CD4-positive, alpha-beta T cell treated with Interleukin-6 at 100 ng/mL for 8 hours (primary cell): ENCODE measurements at regions not wholly inside any gene's neighbourhood (a gene's known extent, or its start where the extent isn't known, plus 50 kb on each side); places are given as distances from the start of the nearest gene placed in this dataset.

Source experiments
- DNase-seq: peaks from one replicate; pipeline ENCODE4 v3.0.0-alpha.2; 2020; ENCODE audit warnings: mixed read lengths, low spot score

- no peak for DNase-seq
These were observed 186.2 kb downstream of the NEDD1 start for GRCh38 chr12:97093187-97093683.

DNA sequence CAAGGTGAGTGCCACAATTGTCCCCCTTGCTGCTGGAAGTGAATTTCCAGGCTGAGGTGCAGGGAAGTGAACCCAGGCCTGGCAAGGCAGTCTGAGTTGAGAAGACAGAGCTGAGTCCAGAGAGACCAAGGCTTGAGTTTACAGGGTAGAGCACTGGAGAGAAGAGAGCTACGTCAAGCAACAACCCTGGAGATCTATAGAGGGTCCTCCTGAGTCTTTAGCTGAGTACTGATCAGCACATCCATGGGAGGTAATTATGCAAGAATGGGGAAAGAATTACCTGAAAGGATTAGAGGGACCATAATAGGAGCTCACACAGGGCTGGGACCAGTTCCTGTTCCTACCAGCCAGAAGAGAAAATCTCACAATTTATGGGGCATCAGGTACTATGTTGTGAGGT lies 190.7 kb downstream of the NEDD1 start:
- DNase-seq: no peak

DNA sequence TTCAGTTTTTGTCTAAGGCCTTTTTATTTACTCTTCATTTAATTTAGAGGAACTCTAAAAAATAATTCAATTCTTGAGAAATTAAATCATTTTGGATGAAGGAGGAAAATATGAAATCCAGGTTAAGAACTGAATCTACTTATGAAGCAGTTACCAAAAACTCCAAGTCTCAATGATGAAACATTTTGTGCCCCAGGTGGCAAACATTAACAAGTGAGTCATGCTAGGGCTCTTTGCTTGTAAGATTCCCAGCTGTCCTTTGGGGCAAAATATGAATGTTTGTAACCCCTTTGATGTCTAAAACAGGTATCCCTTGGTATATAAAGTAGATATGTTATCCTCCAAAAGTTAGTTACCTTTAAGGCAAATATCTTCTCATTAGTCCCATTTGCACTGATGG lies 202.4 kb downstream of the NEDD1 start:
- DNase-seq: no peak

- DNase-seq: no peak
These were observed 205.1 kb downstream of the NEDD1 start for GRCh38 chr12:97112136-97112535.

DNA sequence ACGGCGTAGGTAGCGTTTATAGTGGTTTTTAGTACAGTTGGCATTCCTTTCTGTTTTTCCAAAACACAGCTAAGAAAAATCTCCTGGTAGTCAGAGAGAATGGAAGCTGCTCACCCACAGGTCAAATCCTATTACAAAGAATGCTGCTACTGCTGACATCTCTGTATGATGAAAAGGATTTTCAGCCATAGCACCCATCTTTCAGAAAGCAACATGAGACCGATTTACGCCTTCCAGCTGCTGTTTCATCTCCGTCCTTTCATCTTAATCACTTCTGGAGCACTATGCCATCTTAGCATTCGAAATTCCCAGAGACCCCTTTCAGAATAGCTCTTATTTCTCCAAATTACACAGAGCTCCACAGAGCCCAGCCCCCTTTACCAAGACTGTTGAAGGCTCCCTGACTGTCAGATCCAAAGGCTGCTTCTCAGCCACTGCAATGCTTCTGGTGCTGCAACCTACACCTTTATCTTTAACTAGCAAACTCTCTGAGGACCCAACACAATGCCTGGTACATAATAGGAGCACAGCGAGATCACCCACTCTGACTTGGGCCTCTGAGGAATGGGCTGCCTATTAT lies 211.8 kb downstream of the NEDD1 start:
- DNase-seq: no peak

DNA sequence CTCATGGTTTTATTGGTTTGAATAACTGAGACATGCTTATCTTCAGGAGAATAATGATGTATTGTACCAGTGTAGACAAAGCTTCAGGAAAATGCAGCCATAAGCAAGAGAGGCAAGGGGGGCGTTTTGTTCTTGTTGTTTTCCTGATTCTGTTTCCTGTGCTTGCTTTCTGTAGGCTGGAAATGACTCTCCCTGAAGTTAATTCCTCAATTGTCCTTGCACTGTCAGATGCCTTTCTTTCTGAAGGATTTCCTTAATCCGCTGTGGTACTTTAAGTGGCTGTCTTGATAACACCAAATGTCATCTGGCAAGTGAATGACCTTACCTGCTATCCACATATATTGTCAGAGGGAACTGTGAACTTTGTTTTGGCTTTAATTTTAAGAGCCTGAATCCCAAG lies 220.0 kb downstream of the NEDD1 start:
- no peak for DNase-seq

GRCh38 chr12:97131220-97131981 lies 224.3 kb downstream of the NEDD1 start:
- DNase-seq: no peak

DNA sequence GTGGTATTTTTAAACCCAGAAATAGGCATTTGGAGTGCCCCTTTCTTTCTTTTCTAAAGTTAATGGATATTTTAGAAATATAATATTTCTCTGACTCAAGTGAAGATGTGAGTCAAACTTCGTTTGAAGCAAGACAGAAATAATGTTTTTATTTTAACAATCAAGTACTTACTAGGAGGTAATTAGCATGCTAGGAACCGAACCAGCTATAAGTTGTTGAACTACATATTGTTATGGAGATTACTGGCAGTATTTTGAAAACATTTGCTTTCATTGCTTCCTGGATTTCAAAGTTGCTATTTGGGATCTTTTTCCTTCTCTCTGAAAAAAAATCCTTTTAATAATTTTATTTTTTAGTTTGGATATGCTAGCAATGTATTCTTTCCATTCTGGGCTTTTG lies 225.2 kb downstream of the NEDD1 start:
- no peak for DNase-seq

DNA sequence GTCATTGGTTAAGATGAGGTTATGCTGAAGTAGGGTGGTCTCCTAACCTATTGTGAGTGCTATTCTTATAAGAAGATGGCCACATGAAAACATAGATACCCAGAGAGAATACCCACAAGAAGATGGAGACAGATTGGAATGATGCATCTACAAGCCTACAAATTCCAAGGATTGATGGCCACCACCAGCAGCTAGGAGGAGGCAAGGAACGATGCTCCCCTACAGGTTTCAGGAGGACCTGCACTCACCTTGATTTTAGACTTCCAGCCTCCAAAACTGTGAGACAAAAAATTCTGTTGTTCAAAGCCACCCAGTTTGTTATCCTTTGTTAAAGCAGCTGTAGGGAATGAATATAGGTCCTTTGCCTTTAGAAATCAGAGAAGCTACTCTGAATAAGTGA lies 227.4 kb downstream of the NEDD1 start:
- no peak for DNase-seq

- DNase-seq: no peak
These were observed 233.3 kb downstream of the NEDD1 start for GRCh38 chr12:97140355-97140754.

DNA sequence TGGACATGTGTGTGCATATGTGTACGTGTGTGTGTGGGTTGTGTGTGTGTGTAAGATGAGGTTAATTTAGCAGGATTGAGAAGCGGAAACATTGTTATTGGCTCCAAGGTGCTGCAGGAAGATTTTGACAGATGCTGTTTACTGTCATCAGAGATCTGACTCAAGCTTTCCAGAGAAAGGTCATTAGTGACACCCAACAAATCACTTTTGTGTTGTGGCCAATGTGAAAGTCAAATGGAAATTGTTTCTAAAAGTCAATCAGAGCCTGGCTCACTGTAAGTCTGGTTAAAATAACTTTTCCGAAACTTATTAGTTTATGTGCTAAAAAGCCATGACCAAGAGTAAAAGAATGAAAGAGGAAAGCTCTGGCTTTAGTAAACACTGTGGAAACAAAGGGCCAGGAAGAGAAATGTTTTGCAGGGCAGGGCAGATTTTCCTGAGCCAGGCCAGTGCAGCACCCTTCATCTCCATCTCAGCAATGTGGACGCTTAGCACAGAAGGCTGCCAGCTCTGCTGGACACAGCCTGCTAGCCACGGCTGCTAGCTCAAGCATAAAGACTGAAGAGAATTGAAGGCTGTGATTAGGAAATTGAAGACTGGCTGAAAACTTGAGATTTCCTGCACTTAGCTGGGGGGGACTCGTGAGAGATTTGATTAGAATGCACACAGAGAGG lies 235.8 kb downstream of the NEDD1 start:
- no peak for DNase-seq

- DNase-seq: peak; percentile 9
These were observed 242.0 kb downstream of the NEDD1 start for GRCh38 chr12:97148941-97149559.

GRCh38 chr12:97151481-97151880 lies 244.4 kb downstream of the NEDD1 start:
- DNase-seq: no peak

- DNase-seq: no peak
These were observed 252.3 kb downstream of the NEDD1 start for GRCh38 chr12:97159377-97159776.

- DNase-seq: no peak
These were observed 253.2 kb downstream of the NEDD1 start for GRCh38 chr12:97160277-97160676.

DNA sequence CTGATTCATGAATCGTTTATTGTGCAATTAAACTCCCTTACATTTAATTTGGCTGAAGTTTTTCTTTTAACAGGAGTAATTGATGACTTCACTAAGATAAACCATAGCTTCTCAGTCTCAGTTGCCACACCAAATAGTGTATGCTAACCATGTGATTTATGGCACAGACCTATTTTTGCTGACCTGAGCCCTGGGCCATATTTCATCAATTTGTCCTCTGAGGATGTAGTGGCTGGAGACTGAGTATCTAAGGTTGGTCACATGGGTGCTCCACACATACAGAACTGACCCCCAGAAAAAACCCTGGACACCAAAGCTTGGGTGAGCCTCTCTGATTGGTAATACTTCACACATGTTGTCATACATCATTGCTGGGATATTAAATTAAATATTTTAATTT lies 255.1 kb downstream of the NEDD1 start:
- DNase-seq: no peak

DNA sequence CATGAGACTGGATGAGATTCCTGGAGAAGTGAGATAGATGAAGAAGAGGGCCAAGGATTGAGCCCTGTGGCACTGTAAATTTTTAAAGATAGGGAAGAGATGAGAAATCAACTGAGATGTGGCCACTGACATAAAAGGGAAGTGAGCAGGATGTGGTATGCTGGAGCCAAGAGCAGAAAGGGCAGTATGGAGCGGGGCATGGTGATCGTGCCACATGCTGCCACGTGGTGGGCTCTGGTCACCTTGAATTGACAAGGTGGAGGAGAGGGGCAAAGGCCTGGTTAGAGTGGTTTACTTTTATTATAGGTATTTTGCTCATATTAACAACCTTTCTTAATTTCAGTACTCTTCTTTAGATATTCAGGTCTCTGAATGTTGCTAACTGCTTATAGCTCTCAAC lies 257.9 kb downstream of the NEDD1 start:
- DNase-seq: no peak

GRCh38 chr12:97167598-97167997 lies 260.5 kb downstream of the NEDD1 start:
- DNase-seq: no peak

- no peak for DNase-seq
These were observed 261.7 kb downstream of the NEDD1 start for GRCh38 chr12:97168804-97169203.

DNA sequence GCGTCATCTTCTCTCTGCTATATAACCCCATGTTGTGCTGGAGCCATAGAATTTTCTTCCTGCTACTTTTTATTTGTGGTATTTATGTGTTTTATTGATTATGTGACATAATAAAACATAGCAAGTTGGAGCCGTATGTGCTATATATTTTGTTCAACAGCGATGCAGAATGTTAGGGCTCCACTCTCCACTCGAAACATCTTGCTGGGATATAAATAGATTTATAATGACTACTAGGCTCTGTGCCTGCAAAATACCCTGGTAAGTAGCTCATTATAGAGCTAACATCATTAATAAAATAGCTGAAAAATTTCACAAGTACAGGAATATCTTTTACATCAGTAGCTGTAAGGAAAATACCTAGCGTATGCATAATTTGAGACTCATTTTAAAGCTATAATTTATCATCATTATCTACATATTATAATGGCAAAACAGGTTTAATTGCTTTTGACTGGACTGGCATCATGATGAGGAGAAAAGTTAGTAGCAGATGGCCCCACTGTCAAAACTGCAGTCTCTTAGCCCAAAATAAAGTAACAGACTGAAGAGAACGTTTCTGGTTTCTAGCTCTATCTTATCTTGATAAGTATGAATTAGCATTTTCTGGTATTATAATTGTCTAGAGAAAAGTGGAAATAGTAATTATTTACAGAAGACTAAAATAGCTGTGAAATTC lies 263.0 kb downstream of the NEDD1 start:
- DNase-seq: no peak

- DNase-seq: no peak
These were observed 266.8 kb downstream of the NEDD1 start for GRCh38 chr12:97173688-97174410.

- DNase-seq: no peak
These were observed 270.4 kb downstream of the NEDD1 start for GRCh38 chr12:97177481-97177880.
